Peyer's patch (tissue), 4 donors: ENCODE measurements at regions not wholly inside any gene's neighbourhood (a gene's known extent, or its start where the extent isn't known, plus 50 kb on each side); places are given as distances from the start of the nearest gene placed in this dataset.

Experiments
- POLR2A ChIP-seq, 2 donors: fragments of 450-650 bp; IDR thresholded peaks; one replicate each; pipeline ENCODE4 v1.5.1; 2017; ENCODE audit warnings: antibody characterized with exemption in 2 of 2, mild to moderate bottlenecking in 2 of 2, moderate library complexity in 2 of 2
- TF ChIP-seq, protein P1 (sequence below), 6 experiments: fragments of 450-650 bp in 4 of 6; fragments of 200-600 bp in 2 of 6; sonication (generic) in 1 of 6; IDR thresholded peaks; one replicate each; pipeline ENCODE4 v1.5.1; 2017 to 2019; ENCODE audit warnings: antibody characterized with exemption in 6 of 6, mild to moderate bottlenecking in 3 of 6, moderate library complexity in 1 of 6

DNA sequence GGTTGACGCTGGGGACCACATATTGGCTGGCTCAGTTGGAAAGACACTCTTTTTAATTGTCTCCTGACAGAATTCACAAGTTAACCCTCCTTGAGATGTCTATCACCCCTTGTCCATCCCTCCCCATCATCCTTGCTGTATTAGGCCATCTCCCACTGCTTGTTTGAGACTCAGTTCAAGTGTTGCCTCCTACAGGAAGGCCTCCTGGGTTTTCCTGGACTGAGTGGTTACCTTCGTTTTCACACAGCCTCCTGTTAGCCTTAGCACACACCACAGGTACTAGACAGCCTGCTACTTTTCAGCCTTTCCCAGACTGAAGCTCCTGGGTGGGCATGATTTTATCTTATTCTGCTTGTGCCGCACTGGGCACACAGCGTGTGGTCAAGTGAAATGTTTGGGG, 145.3 kb upstream of the STX18 start:
- TF ChIP-seq, protein P1, sequence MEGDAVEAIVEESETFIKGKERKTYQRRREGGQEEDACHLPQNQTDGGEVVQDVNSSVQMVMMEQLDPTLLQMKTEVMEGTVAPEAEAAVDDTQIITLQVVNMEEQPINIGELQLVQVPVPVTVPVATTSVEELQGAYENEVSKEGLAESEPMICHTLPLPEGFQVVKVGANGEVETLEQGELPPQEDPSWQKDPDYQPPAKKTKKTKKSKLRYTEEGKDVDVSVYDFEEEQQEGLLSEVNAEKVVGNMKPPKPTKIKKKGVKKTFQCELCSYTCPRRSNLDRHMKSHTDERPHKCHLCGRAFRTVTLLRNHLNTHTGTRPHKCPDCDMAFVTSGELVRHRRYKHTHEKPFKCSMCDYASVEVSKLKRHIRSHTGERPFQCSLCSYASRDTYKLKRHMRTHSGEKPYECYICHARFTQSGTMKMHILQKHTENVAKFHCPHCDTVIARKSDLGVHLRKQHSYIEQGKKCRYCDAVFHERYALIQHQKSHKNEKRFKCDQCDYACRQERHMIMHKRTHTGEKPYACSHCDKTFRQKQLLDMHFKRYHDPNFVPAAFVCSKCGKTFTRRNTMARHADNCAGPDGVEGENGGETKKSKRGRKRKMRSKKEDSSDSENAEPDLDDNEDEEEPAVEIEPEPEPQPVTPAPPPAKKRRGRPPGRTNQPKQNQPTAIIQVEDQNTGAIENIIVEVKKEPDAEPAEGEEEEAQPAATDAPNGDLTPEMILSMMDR (IDR thresholded peaks at IDR 0.05), result no peak
- no peak for TF ChIP-seq POLR2A (IDR thresholded peaks at IDR 0.05)
